Heart left ventricle (tissue), 13 donors: ENCODE measurements at regions not wholly inside any gene's neighbourhood (a gene's known extent, or its start where the extent isn't known, plus 50 kb on each side); places are given as distances from the start of the nearest gene placed in this dataset.

ENCODE experiments used
- CTCF ChIP-seq, 12 donors: fragments of 200-600 bp; sonication (generic) in 4 of 12; IDR thresholded peaks; one replicate each; pipeline versions ENCODE4 v1.5.0 to v1.8.0; 2018 to 2022; ENCODE audit warnings: antibody characterized with exemption in 12 of 12, mild to moderate bottlenecking in 5 of 12
- POLR2A ChIP-seq, 2 donors: fragments of 450-650 bp; IDR thresholded peaks; one replicate each; pipeline ENCODE4 v1.6.1; 2017; ENCODE audit warnings: antibody characterized with exemption in 2 of 2, mild to moderate bottlenecking in 2 of 2, moderate library complexity in 2 of 2
- donor health status: ischemic (EF 13 %, LVEDD 7.1; RV severe dilation, severe dysfunction).
- donor health status: DM: no; HTN: yes; CAD: no.
- donor health status: DM: no; HTN: no; CAD: no.
- donor health status: ischemic (EF 25% LVEDD 6.9; RV normal size, moderate dysfunction).
- donor health status: ischemic (EF 25% LVEDD 5.7; RV mildly dilated, moderate dysfunction).
- donor health status: ischemic (EF 35%, LVEDD 5.7; RV mildly dilated, moderate dysfunction).
- donor health status: nonischemic (EF 11% LVEDD 7.7; RV severe dilation, severe dysfunction).
- donor health status: DM: yes; HTN: yes; CAD: no.
- donor health status: PGD.
- donor health status: ischemic (EF 29% LVEDD 5.4; RV normal size, mild dysfunction).
- donor health status: nonischemic (EF 23%, LVEDD 6.1; RV moderate dilation, normal function).

- TF ChIP-seq CTCF (IDR thresholded peaks at IDR 0.05) (no peak), POLR2A (IDR thresholded peaks at IDR 0.05) (no peak)
Observed at GRCh38 chr4:124977045-124977444, 264.5 kb upstream of the ANKRD50 start.
